ENCODE measurements at regions not wholly inside any gene's neighbourhood (a gene's known extent, or its start where the extent isn't known, plus 50 kb on each side); places are given as distances from the start of the nearest gene placed in this dataset.

DNA sequence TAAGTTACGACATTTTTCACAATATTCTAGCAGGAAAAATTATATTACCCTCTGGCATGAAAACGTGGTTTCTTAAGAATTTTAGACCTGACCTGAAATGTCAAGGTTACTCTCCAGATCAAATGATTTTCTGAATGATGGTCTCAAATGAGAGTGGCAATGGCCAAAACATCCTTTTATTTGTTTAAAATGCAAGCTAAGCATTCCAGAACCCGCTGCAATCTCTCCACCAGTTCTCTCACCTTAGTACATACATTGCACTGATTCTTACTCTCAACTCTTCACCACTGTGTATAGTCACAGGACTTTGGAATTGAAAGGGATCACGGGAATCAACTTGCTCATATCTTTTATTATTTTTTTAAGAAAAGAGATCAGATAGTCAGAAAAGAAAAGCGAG, 391.6 kb upstream of the LRATD1 start:
- no peak for DNase-seq (ENCODE audit: low read depth)

DNA sequence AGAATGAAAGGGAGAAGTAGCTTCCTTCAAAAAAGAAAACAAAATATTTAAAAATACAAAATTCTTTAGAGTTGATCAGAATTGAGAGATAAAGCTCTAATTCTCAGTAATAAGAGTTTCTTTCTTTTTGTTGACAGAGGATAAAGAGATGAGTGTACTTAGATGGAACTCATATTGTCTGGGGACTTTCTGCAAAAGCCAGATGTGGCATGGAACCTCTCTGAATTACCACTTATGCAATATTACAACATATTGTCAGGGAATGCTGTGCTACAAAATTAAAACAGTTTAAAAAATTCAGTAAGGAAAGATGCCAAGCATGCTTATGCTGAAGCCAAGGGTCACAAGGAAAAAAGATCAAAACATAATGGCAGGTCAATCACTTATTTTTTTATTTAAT, 386.6 kb upstream of the LRATD1 start:
- DNase-seq (ENCODE audit: low read depth), result no peak

DNA sequence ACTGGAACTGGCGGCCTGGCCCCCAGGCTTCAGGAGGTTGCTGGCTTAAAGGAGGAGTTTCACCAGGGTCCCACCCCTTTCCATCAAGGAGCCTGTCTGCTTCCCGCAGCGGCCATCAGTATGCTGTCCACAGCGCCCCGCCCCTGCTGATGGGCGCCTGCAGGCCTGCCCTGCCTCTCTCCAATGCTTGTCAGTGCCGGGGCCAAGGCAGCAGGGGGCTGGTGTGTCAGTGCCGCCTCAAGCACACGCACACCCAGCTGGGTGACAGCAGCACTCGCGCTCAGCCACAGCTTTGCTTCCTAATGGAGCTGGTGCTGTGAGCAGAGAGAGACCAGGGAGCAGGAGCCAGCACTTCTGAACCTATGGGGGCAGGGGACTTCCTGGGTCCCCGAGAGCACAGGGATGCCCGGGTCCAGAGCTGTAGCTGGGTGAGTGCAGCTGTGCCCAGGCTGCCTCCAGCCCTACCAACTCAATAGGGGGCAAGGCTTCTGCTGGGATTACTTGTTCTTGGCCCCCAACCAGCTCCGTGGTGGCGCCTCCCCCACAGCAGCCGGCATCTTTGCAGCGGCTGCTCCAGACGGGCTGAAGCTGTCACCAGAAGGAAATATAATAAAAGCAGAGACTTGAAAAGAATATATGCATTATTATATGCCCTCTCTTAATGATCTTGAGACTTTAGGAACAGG, 377.2 kb upstream of the LRATD1 start:
- DNase-seq (ENCODE audit: low read depth), result no peak

DNA sequence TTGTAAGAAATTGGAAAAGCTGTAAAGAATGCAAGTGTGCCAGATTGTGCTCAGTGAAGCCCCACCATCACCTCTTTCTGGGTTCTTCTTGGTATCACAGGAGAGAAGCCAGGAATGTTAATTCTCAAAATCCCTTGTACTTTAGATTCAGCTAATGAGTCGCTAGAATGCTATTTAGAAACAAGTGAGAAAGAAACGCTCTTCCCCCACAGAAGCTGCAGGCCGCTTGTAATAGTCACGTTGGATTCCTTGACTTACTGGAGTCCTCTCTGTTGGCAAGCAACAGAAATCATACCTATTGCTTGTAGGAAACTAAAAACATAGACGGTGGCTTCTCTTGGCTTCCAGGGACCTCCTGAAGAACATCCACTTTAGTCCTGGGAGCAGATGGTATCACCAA, 375.6 kb upstream of the LRATD1 start:
- DNase-seq (ENCODE audit: low read depth), result no peak

DNA sequence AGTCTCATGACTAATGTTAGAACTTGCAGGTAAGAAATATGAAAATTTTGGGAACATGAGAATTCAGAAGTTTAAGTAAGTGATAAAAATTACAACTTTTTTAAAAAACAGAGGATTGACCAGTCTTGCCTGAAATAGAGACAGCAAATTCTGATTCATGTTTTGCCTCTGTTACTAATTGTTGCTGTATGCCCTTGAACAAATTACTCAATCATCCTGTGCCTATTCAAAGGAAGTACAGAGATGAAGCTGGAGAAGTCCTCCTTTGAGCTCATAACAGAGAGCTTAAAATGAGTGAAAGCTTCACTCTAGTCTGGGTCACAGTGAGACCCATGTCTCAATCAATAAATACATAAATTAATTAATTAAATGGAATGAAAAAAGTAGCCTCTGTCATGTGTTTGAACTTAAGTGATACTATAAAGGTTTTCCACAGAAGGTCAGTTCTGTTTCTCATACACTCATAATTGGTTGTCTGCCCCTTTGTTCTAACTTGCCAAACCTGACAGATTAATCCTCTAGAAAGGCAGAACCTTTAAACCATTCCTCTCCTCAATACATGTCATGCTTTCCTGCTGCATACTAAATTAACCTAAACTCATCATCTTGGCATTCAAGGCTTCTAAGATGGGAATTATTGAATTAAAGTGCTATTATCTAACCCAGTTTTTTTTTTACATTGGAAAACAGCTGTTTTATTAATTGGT, 374.6 kb upstream of the LRATD1 start:
- no peak for DNase-seq (ENCODE audit: low read depth)

DNA sequence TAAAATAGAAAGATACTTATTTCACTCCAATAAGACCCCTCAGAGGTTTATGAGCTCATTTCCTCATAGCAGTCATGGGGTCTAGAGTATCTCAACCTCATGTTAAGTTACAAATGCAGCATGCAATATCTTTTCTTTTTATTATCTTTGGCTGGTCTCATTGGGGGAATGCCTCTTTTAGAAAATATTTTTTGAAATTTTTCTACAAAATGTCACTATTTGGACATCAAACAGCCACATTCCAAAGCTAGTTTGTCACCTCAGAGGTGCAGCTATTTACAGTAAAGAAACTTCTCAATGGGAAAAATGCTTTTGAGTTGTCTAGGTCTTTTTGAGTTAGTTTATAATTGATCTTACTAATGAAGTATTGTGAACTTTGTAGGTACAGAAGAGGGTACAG, 370.7 kb upstream of the LRATD1 start:
- no peak for DNase-seq (ENCODE audit: low read depth)

DNA sequence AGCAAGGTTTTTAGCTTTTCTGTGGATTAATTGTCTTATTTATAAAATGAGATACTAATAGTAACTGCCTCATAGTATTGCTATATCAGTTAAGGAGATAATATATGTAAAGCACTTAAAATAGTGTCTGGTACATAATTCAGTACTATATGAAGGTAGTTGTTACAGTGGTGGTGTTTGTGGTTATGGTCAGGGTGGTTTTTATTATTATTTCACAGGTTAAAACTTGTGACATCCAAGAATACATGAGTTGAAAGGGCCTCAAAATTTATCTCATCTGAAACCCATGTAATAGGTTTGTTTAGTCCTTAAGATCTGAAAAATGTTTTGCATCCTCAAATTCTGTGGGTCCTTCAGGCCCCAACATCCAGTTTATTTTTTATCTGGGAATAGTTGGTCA, 369.5 kb upstream of the LRATD1 start:
- no peak for DNase-seq (ENCODE audit: low read depth)

DNA sequence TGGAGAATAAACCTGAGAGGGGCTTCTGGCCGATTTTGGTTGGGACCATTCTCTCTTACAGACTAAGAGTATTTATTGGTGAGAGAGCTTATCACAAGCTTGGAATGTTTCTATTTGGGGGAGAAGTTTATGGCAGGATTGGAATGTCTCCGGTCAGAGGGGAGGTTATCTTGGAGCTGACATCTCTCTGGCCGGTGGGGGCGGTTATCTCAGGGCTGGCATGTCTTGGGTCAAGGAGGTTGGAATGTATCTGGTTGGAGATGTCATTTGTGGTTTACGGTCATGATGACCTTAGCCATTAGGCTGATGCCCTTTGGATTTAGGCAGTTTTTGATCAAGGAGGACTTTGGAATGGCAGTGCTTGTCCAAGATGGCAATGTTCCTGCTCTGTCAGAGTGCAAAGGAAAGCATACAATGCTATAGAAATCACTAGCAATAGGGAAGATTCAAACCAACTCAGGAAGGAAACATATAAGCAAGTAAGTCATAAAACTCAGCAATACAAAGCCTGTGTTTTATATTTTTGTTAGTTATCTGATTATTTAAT, 362.4 kb upstream of the LRATD1 start:
- no peak for DNase-seq (ENCODE audit: low read depth)

DNA sequence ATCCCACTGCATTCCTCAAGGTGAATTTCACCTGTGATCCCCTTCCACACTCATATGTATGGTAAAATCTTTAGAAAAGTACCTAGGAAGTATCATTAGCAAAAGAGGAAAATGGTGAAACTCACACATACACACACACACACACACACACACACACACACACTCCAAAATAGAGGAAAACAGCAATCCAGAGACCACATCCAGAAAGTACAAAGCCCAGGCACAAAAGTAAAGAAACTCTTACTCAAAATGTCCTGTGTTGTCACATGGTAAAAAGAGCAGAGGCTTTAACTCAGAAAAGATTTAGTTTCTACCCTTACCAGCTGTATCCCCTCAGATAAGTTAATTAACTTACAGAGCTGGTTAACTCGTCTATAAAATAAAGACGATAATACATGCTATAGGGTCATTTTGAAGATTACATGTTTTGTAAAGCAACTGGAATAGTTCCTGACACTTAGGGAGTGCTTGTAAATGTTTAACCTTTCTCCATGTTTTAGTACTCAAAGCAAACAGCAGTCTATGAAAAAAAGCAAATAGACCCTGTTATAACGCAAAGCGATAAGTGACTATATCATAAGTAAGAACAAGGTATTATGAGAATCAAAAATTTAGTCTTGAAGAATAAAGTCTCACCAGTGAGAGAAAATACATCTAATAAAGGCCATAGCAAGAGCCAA, 360.0 kb upstream of the LRATD1 start:
- no peak for DNase-seq (ENCODE audit: low read depth)

DNA sequence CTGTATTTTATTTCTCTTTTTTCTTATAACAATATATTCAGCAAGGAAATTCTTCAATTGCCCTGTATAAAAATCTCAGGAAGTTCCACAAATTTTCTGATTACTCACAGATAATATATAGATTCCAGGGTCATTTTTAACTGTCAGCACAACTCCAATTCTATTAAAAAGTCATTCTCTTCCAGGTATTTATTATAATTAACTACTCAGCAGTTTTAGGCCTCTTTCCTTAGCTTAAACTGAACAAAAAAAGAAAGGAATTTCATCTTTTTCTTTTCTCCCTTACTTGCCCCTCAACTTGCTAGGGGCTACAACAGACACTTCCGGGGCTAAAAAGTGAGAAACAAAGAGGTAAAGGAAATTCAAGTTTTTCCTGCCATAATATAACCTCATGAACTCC, 358.9 kb upstream of the LRATD1 start:
- no peak for DNase-seq (ENCODE audit: low read depth)

DNA sequence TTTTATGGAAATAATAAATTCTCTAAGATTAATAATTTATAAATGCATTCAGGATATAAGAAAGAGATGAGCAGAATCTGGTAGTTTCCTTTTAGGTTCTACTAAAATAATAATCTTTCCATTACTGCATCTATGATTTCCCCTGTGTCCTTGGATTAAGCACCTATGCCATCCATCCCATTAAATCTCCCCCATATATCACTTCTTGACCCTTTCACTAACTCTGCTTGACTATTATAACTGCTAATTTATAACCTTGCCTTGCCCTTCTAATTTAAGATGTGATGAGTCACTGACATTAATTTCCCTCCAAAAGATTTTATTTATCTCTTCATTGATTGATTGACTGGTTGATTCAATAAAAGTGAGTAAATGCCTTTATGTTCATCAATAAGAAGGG, 348.3 kb upstream of the LRATD1 start:
- no peak for DNase-seq (ENCODE audit: low read depth)

DNA sequence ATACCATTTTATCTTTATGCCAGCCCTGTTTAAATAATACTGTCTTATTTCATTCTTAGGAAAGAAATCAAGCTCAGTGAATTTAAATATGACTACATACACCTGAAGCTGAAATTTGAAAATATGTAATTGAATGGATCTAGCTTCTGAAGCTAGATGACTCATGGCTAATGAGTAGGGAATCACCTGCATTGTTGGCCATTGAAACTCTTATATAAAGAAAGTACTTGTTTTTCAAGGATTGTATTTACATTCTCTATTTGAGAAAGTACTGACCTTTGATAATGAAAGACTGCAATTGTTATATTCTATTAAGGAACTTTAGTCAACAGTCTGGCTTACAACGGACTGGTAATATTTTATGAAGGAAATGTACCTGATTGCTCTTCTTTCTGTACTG, 346.7 kb upstream of the LRATD1 start:
- no peak for DNase-seq (ENCODE audit: low read depth)

DNA sequence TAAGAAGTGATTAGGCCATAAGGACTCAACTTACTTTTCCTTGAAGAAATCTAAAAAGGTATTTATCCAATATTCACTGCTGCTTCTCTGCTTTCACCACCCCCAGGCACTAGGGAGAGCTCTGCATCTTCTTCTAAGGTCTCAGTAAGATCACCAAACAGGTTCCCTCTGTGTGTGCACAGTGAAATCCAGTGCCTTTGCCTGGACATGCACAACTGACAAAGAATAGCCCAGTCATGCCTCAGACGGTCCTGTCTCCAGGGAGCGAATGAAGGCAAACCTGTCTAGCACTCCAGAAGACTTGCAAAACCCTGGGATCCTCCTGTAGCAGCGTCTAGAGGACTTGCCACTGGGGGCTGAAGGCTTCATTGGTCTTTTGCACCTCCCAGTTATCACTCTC, 344.5 kb upstream of the LRATD1 start:
- no peak for DNase-seq (ENCODE audit: low read depth)

DNA sequence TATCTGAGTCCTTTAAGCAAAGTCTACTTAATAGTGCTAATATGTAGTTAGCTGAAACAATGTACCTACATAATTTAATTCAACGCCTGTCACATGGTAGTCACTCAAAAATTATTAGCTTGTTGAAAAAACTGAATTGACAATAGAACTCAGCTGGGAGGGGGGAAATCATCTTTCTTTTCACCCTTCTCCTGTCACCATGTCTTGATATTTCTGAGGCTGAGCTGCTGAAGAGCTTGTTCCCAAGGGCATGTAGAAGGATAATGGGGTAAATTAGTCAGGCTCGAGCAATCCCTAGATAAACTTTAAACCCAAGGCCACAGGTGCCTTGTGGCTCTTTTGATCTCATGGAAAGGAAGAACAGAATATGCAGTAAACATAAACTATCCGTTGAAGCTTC, 339.6 kb upstream of the LRATD1 start:
- DNase-seq (ENCODE audit: low read depth), result no peak

DNA sequence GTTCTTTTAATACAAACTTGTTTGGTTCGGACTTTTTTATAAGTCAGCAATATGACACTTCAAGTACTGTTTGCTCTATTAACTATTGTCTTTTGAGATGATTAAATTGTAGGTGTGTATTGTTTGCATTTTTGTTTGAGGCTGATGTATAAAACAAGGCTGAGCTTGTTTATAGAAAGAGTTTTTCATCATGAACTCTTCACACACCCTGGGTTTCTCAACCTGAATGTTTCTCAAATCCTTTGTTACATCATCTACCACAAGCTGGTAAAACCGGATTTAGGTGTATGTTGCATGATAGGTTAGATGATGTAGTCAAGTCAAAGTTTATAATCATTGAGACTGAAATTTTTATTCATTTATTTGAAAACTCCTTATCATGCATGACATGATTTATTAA, 335.2 kb upstream of the LRATD1 start:
- DNase-seq (ENCODE audit: low read depth), result no peak

DNA sequence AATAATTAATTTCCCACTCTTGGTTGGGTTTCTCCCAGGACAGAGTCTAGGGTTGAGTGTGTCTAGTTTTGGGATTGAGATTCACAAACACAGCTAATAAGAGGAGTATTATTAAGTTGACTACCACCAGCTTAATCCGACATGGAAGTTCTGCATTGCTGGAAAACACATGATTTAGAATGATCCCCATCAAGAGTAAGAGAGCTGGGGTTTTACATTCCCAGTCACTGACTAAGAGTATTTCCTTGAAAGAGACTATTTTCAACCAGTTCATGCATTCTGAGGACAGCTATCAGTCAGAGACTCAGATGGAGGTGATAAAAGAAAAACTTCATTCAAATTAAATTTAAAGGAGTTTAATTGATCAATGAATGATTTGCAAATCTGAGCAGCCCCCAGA, 334.6 kb upstream of the LRATD1 start:
- DNase-seq (ENCODE audit: low read depth), result no peak

DNA sequence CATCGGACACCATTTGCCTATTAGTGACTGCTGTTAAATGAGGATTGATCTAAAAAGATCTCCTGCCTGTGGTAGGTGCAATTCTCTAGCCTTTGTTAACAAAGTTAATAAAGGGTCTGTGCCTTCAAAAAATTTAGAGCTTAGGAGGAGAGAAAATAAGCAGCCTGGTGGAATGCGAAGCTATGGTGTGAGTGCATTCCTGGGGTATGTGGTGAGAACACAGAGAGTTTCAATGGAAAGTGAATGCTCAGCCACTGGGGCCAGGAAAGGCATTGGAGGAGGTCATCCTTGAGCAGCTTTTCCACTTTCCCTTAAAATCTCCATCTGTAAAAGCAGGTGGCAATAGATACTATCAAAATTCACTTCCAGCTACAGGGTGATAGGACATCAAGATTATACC, 331.2 kb upstream of the LRATD1 start:
- no peak for DNase-seq (ENCODE audit: low read depth)

DNA sequence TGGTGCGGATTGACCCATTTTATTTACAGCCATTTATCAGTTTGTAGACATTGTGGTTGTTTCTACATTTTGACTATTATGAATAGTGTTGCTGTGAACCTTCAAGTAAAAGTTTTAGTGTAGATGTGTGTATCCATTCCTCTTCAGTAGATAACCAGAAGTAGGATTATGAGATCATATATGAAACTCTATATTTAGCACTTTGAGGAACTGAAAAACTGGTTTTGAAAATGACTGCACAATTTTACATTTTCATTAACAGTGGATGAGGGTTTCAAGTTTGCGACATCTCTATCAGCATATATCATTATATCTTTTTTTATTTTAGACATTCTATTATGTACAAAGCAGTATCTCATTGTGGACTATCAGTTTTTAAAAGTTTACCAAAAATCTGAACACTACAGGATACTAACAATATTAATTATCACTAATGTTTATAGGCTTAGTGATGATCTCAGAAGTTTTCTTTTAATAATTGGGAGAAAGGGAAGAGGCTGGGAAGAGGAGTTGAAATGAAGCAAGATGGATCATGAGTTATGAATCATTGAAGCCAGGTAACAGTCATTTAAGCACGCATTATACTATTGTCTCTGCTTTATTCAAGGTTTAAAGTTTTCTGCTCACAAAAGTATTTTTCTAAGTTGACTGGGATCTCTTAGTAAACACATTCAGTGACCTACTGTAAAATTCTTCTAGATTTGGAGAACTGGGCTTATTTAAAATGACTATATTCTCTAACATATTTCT, 329.0 kb upstream of the LRATD1 start:
- no peak for DNase-seq (ENCODE audit: low read depth)

DNA sequence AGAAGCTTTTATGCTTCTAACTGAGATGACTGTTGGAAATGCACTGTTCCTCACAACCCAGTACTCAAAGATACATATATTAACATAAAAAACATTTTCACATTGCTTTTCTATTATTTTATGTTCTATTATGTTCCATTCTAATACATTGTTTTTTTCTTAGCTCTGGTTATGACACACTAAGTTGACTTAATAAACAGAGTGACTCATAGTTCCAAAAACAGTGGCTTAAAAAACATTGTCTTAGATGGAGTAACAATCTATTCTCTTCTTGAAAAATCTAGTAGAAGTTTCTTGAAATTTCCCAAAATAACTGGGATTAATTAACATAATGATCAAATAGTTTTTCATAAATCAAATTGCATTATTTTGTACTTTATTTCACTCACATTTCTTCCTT, 328.2 kb upstream of the LRATD1 start:
- DNase-seq (ENCODE audit: low read depth), result no peak

DNA sequence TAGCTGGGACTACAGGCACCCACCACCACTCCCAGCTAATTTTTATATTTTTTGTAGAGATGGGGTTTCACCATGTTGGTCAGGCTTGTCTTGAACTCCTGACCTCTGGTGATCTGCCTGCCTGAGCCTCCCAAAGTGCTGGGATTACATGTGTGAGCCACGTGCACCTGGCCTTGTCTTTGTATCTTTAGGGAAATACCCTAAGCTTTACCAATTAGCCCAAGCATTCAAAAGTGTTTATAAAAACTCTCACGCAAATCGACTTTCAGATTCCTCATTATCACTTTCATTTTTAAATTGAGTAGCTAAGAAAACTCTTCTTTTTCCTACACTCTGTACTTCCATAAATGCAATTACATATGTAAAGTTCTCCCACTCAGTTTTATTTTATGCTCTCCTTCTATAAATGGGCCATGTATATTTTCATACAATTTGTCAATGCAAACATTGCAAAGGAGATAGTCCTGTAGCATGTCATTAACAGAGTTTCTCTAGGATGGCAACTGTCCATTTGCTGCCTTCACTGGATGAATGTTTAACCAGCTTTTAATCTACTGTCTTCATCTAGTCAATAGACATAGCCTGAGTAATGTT, 326.2 kb upstream of the LRATD1 start:
- DNase-seq (ENCODE audit: low read depth), result no peak

DNA sequence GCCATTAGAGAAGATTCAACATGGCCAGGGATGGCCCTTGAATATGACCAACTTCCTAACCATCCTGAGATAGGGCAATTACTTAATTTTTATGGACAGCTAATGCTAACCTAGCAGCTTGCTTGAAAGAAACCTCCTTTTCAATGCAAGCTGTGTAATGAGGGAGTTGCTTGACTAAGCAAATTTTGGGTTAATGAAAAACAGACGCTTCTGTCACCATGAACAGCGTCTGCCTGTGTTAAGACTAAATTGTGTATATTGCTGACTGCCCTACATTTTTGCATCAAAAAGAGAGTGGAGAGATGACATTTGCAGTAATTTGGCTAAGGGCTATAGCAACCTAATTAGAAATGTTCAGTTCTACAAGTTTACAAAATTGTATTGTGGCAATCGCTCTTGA, 319.2 kb upstream of the LRATD1 start:
- DNase-seq (ENCODE audit: low read depth), result no peak

DNA sequence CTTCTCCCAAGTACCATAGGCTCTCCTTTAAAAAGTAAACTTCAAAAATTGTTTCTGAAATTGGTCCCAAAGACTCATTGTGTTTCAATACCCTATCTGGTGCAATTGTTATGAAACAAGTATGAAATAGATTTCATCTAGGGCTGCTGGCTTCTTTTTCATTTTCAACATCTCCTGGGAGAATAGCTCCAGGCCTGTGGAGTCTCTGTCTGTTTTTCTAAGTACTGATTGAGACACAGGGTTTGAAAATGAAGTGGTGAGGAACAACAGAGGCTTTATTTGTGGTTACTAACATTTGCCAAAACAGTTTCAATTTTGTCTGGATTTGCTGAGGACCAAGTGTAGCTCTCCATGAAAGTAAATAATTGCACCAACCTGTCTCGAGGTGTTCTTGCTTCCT, 315.9 kb upstream of the LRATD1 start:
- DNase-seq (ENCODE audit: low read depth), result no peak
